Vagina (tissue), 2 donors: ENCODE measurements at regions not wholly inside any gene's neighbourhood (a gene's known extent, or its start where the extent isn't known, plus 50 kb on each side); places are given as distances from the start of the nearest gene placed in this dataset.

Experiments used
- CTCF ChIP-seq, 3 experiments: fragments of 450-650 bp in 2 of 3; fragments of 200-600 bp in 1 of 3; sonication (generic) in 1 of 3; IDR thresholded peaks; one replicate each; pipeline ENCODE4 v1.5.1; 2017 to 2019; ENCODE audit warnings: antibody characterized with exemption in 3 of 3, mild to moderate bottlenecking in 2 of 3, moderate library complexity in 2 of 3
- POLR2A ChIP-seq, 2 donors: fragments of 450-650 bp; IDR thresholded peaks; one replicate each; pipeline ENCODE4 v1.6.1; 2017; ENCODE audit warnings: antibody characterized with exemption in 2 of 2, mild to moderate bottlenecking in 2 of 2, moderate library complexity in 2 of 2

GRCh38 chr4:23276076-23276475 lies 583.3 kb downstream of the GBA3 start:
- TF ChIP-seq POLR2A (IDR thresholded peaks at IDR 0.05) (no peak), CTCF (IDR thresholded peaks at IDR 0.05) (no peak)
